H1 (cell line): ENCODE measurements at regions not wholly inside any gene's neighbourhood (a gene's known extent, or its start where the extent isn't known, plus 50 kb on each side); places are given as distances from the start of the nearest gene placed in this dataset.

Source experiments
- CTCF ChIA-PET: fragments of 300-600 bp; sonication (Branson Sonifier 250); formaldehyde crosslinking; loops from one replicate; lab custom pipeline; 2021; ENCODE audit not compliant: partially characterized antibody; lab: Charles Lee
- POLR2A ChIA-PET: fragments of 300-600 bp; sonication (Branson Sonifier 250); formaldehyde crosslinking; loops from one replicate; lab custom pipeline; 2021; ENCODE audit warnings: inconsistent platforms; ENCODE audit not compliant: partially characterized antibody; lab: Charles Lee
- DNase-seq, 2 experiments: peaks; one replicate each; pipeline versions ENCODE4 v3.0.0 to v3.0.0-alpha.2; 2010 to 2022; ENCODE audit warnings: low spot score in 2 of 2, low read depth in 1 of 2, mixed read lengths in 1 of 2
- FAIRE-seq: peaks from 2 replicates; lab custom pipeline; 2011; peaks lifted over from hg19 to GRCh38; lab: Jason Lieb, UNC
- H2AFZ ChIP-seq: 2 replicates; pipeline ENCODE4 v1.8.1; 2012; ENCODE audit warnings: low read length, inconsistent platforms
- H2AK5ac ChIP-seq: 2 replicates; pipeline ENCODE4 v1.6.1; 2013; ENCODE audit warnings: low read depth, low read length
- H2BK120ac ChIP-seq: replicated peaks from 2 replicates; pipeline ENCODE3; 2013; ENCODE audit warnings: low read depth, low read length, inconsistent platforms
- H2BK12ac ChIP-seq: 2 replicates; pipeline ENCODE4 v1.6.1; 2013; ENCODE audit warnings: low read depth, low read length
- H2BK15ac ChIP-seq: 2 replicates; pipeline ENCODE4 v1.6.1; 2013; ENCODE audit warnings: low read length
- H2BK20ac ChIP-seq: 2 replicates; pipeline ENCODE4 v1.6.1; 2013; ENCODE audit warnings: low read length
- H2BK5ac ChIP-seq: 2 replicates; pipeline ENCODE4 v1.6.1; 2013; ENCODE audit warnings: low read depth, low read length
- H3K14ac ChIP-seq: 2 replicates; pipeline ENCODE4 v1.6.1; 2013; ENCODE audit warnings: inconsistent platforms; ENCODE audit not compliant: insufficient read length
- H3K18ac ChIP-seq: 2 replicates; pipeline ENCODE4 v1.6.1; 2013; ENCODE audit warnings: low read length; ENCODE audit errors: extremely low read depth
- H3K23ac ChIP-seq: 2 replicates; pipeline ENCODE4 v1.6.1; 2013; ENCODE audit warnings: inconsistent platforms; ENCODE audit not compliant: insufficient read length
- H3K23me2 ChIP-seq: 2 replicates; pipeline ENCODE4 v1.6.1; 2013; ENCODE audit warnings: low read depth, low read length
- H3K27ac ChIP-seq: 2 replicates; pipeline ENCODE4 v1.6.1; 2011; ENCODE audit warnings: low read depth, low read length, inconsistent platforms
- H3K27me3 ChIP-seq, 4 experiments: replicated peaks in 1 of 4; 1 replicate in 1 of 4; 2 replicates in 3 of 4; pipeline versions ENCODE4 v1.6.1 to v1.8.1; 2011 to 2013; ENCODE audit warnings: low read length in 3 of 4, mild to moderate bottlenecking in 3 of 4, inconsistent platforms in 2 of 4, mixed read lengths in 2 of 4, moderate library complexity in 1 of 4; ENCODE audit not compliant: control insufficient read depth in 3 of 4, insufficient read depth in 3 of 4; ENCODE audit errors: extremely low read depth in 1 of 4
- H3K36me3 ChIP-seq, 4 experiments: 2 replicates each; pipeline versions ENCODE4 v1.6.1 to v1.8.1; 2011 to 2013; ENCODE audit warnings: mild to moderate bottlenecking in 4 of 4, low read length in 3 of 4, moderate library complexity in 2 of 4, control low read depth in 1 of 4, inconsistent platforms in 1 of 4; ENCODE audit not compliant: insufficient read depth in 4 of 4, control insufficient read depth in 2 of 4
- H3K4ac ChIP-seq: replicated peaks from 2 replicates; pipeline ENCODE3; 2013; ENCODE audit warnings: low read length, low read depth, mixed read lengths, inconsistent platforms; ENCODE audit not compliant: insufficient read length
- H3K4me1 ChIP-seq, 4 experiments: replicated peaks in 1 of 4; 1 replicate in 1 of 4; 2 replicates in 3 of 4; pipeline versions ENCODE4 v1.6.1 to v1.8.1; 2011 to 2013; ENCODE audit warnings: low read length in 3 of 4, inconsistent platforms in 2 of 4, mixed read lengths in 1 of 4; ENCODE audit not compliant: insufficient read depth in 4 of 4, control insufficient read depth in 3 of 4
- H3K4me2 ChIP-seq, 2 experiments: 2 replicates each; pipeline versions ENCODE4 v1.6.1 to v1.8.1; 2011 to 2013; ENCODE audit warnings: low read depth in 2 of 2, low read length in 2 of 2, control low read depth in 1 of 2, inconsistent platforms in 1 of 2, mild to moderate bottlenecking in 1 of 2; ENCODE audit not compliant: insufficient read depth in 1 of 2
- H3K4me3 ChIP-seq, 4 experiments: fragments of 200-600, 300-600 bp in 1 of 4; sonication (generic), shearing (Covaris generic), sonication (Bioruptor Twin) in 1 of 4; 2 replicates each; pipeline versions ENCODE4 v1.5.1 to v1.8.1; 2011 to 2016; ENCODE audit warnings: low read length in 4 of 4, low read depth in 3 of 4, control low read depth in 2 of 4, inconsistent platforms in 2 of 4, mild to moderate bottlenecking in 2 of 4, mixed read lengths in 1 of 4, moderate library complexity in 1 of 4; ENCODE audit not compliant: insufficient read depth in 2 of 4; ENCODE audit errors: extremely low read depth in 1 of 4
- H3K56ac ChIP-seq: replicated peaks from 2 replicates; pipeline ENCODE3; 2013; ENCODE audit warnings: low read depth, mild to moderate bottlenecking, mixed read lengths, low read length, inconsistent platforms; ENCODE audit not compliant: insufficient read length
- H3K79me1 ChIP-seq: 2 replicates; pipeline ENCODE4 v1.6.1; 2013; ENCODE audit warnings: low read depth, low read length, control low read depth
- H3K79me2 ChIP-seq, 2 experiments: 2 replicates each; pipeline versions ENCODE4 v1.6.1 to v1.8.1; 2012 to 2013; ENCODE audit warnings: low read length in 2 of 2, mild to moderate bottlenecking in 2 of 2, inconsistent platforms in 1 of 2; ENCODE audit not compliant: insufficient read depth in 2 of 2, control insufficient read depth in 1 of 2
- H3K9ac ChIP-seq, 4 experiments: replicated peaks in 1 of 4; 1 replicate in 1 of 4; 2 replicates in 3 of 4; pipeline versions ENCODE4 v1.6.1 to v1.8.1; 2011 to 2013; ENCODE audit warnings: low read depth in 3 of 4, low read length in 3 of 4, control low read depth in 2 of 4, mild to moderate bottlenecking in 2 of 4, moderate library complexity in 2 of 4, inconsistent platforms in 1 of 4; ENCODE audit errors: extremely low read depth in 1 of 4
- H3K9me3 ChIP-seq, 2 experiments: 2 replicates each; pipeline versions ENCODE4 v1.6.1 to v1.8.1; 2012 to 2013; ENCODE audit warnings: mild to moderate bottlenecking in 2 of 2, moderate library complexity in 2 of 2, control low read depth in 1 of 2, inconsistent platforms in 1 of 2, low read depth in 1 of 2, low read length in 1 of 2, mixed read lengths in 1 of 2; ENCODE audit not compliant: insufficient read depth in 2 of 2
- H4K20me1 ChIP-seq, 2 experiments: replicated peaks in 1 of 2; 2 replicates each; pipeline versions ENCODE3 to v1.8.1; 2011 to 2013; ENCODE audit warnings: inconsistent platforms in 2 of 2, low read length in 2 of 2, mild to moderate bottlenecking in 1 of 2; ENCODE audit not compliant: insufficient read depth in 2 of 2, control insufficient read depth in 1 of 2
- H4K5ac ChIP-seq: 2 replicates; pipeline ENCODE4 v1.6.1; 2013; ENCODE audit warnings: low read length, low read depth, mixed read lengths, inconsistent platforms; ENCODE audit not compliant: insufficient read length
- H4K8ac ChIP-seq: 2 replicates; pipeline ENCODE4 v1.8.0; 2013; ENCODE audit warnings: mild to moderate bottlenecking, moderate library complexity, low read length, inconsistent platforms; ENCODE audit not compliant: insufficient read depth; ENCODE audit errors: extremely low read depth
- H4K91ac ChIP-seq: replicated peaks from 2 replicates; pipeline ENCODE3; 2013; ENCODE audit warnings: low read length, mixed read lengths, inconsistent platforms; ENCODE audit not compliant: insufficient read length
- BRCA1 ChIP-seq: IDR thresholded peaks from 2 replicates; pipeline ENCODE4 v1.6.1; 2012; ENCODE audit warnings: low read depth, low read length, improper control_type of control experiment
- CBX8 ChIP-seq: fragments of 300-800, 300-1000 bp; sonication (generic); IDR thresholded peaks from 2 replicates; pipeline ENCODE4 v1.7.1; 2016; ENCODE audit warnings: low read depth, low read length, borderline replicate concordance
- CHD2 ChIP-seq: IDR thresholded peaks from 2 replicates; pipeline ENCODE4 v1.6.1; 2012; ENCODE audit warnings: low read length, improper control_type of control experiment
- GABPA ChIP-seq: IDR thresholded peaks from 2 replicates; pipeline ENCODE4 v1.6.1; 2011; ENCODE audit warnings: mild to moderate bottlenecking, low read length, moderate library complexity, borderline replicate concordance; ENCODE audit not compliant: insufficient read depth
- HDAC2 ChIP-seq, 2 experiments: fragments of 300-600 bp in 1 of 2; sonication (generic) in 1 of 2; IDR thresholded peaks; 2 replicates each; pipeline ENCODE4 v1.6.1; 2011 to 2012; ENCODE audit warnings: low read depth in 2 of 2, low read length in 2 of 2, mild to moderate bottlenecking in 2 of 2, moderate library complexity in 2 of 2, borderline replicate concordance in 1 of 2, inconsistent platforms in 1 of 2
- KDM4A ChIP-seq: IDR thresholded peaks from one replicate; pipeline ENCODE4 v1.7.1; 2012; ENCODE audit warnings: low read depth, mild to moderate bottlenecking, moderate library complexity, low read length, inconsistent platforms; ENCODE audit not compliant: severe bottlenecking
- MAFK ChIP-seq: IDR thresholded peaks from 2 replicates; pipeline ENCODE4 v1.6.1; 2012; ENCODE audit warnings: low read depth, mild to moderate bottlenecking, improper control_type of control experiment, low read length
- POU5F1 ChIP-seq: IDR thresholded peaks from 2 replicates; pipeline ENCODE4 v1.6.1; 2011; ENCODE audit warnings: low read depth, mild to moderate bottlenecking, low read length, moderate library complexity
- RAD21 ChIP-seq, 2 experiments: IDR thresholded peaks in 1 of 2; conservative IDR thresholded peaks in 1 of 2; 2 replicates each; pipeline ENCODE4 v1.6.1; 2011; ENCODE audit warnings: low read depth in 2 of 2, low read length in 2 of 2, improper control_type of control experiment in 1 of 2, inconsistent platforms in 1 of 2, mild to moderate bottlenecking in 1 of 2, moderate library complexity in 1 of 2
- RBBP5 ChIP-seq: IDR thresholded peaks from 2 replicates; pipeline ENCODE4 v1.7.1; 2012; ENCODE audit warnings: low read depth, mild to moderate bottlenecking, inconsistent platforms, low read length, moderate library complexity, borderline replicate concordance
- SIN3A ChIP-seq, 2 experiments: IDR thresholded peaks in 1 of 2; conservative IDR thresholded peaks in 1 of 2; 2 replicates each; pipeline ENCODE4 v1.6.1; 2011 to 2012; ENCODE audit warnings: low read length in 2 of 2, improper control_type of control experiment in 1 of 2, low read depth in 1 of 2, mild to moderate bottlenecking in 1 of 2
- SRF ChIP-seq: IDR thresholded peaks from 2 replicates; pipeline ENCODE4 v1.6.1; 2011; ENCODE audit warnings: mild to moderate bottlenecking, low read depth, low read length, moderate library complexity
- TAF7 ChIP-seq: optimal IDR thresholded peaks from 2 replicates; pipeline ENCODE3; 2011; ENCODE audit warnings: low read depth, mild to moderate bottlenecking, inconsistent platforms, low read length, moderate library complexity, borderline replicate concordance
- TCF12 ChIP-seq: IDR thresholded peaks from 2 replicates; pipeline ENCODE4 v1.6.1; 2011; ENCODE audit warnings: low read depth, mild to moderate bottlenecking, low read length
- WGBS, 2 experiments: shearing (Covaris generic) in 1 of 2; methylation state at CpG; one replicate each; pipeline versions ENCODE4 v1.1.6 to v1.1.7; 2013 to 2015; ENCODE audit warnings: low lambda C conversion rate in 2 of 2, mixed read lengths in 2 of 2, inconsistent platforms in 1 of 2, low coverage in 1 of 2, missing lambda C conversion rate in 1 of 2; ENCODE audit not compliant: insufficient replicate concordance in 2 of 2, insufficient coverage in 1 of 2, insufficient read length in 1 of 2; ENCODE audit errors: extremely low coverage in 1 of 2, missing lambda C conversion rate in 1 of 2; 5-methylcytosine and 5-hydroxymethylcytosine counted together

DNA sequence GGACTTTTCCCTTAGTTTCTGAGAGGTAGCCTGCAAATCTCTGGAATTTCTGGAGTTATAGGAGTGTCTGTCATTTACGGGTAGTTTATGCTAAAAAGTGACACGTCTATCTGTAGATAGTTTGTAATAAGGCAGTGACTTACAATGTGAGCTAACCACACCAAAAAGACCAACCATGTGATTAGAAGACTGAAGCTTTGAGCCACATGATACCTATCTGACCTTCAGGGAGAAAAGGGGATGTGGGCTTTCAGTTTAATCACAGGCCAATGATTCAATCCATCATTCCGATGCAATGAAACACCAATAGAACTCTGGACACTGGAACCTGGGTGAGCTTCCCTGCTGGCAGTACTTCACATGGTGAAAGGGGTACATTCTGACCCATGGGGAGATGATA lies 254.6 kb upstream of the GK2 start:
- H4K8ac ChIP-seq: no peak overlapping the region
- no peak overlapping the region for H3K56ac ChIP-seq
- no peak overlapping the region for H2BK5ac ChIP-seq
- no peak overlapping the region for H3K23ac ChIP-seq
- 79% methylated on average over 3 of the region's 3 CpGs; no CpG with 5 or more reads in 1 of the 2 experiments for WGBS, 2 experiments
- FAIRE-seq (no peak), DNase-seq (no peak)
- H3K4me3 ChIP-seq: no peak overlapping the region
- ChIA-PET POLR2A (no interaction called here), CTCF (no interaction called here)
- H3K79me2 ChIP-seq: no peaks in the 10 kb centered on the region
- no peaks in the 10 kb centered on the region for H3K4me1 ChIP-seq
- no peak overlapping the region for H2BK15ac ChIP-seq
- H4K91ac ChIP-seq: no peak overlapping the region
- H2AFZ ChIP-seq: no peak overlapping the region
- H3K27ac ChIP-seq: no peak overlapping the region
- no peaks in the 10 kb centered on the region for H4K20me1 ChIP-seq
- H3K79me1 ChIP-seq: no peaks in the 10 kb centered on the region
- H3K14ac ChIP-seq: no peak overlapping the region
- H2AK5ac ChIP-seq: no peak overlapping the region
- H2BK120ac ChIP-seq: no peak overlapping the region
- H3K18ac ChIP-seq: no peak overlapping the region
- H3K23me2 ChIP-seq: no peaks in the 10 kb centered on the region
- peaks cover 5 to 6% of the 10 kb centered on the region in 2 experiments; a peak in 3 of 4 replicates for H3K9me3 ChIP-seq
- no peak overlapping the region for H3K4me2 ChIP-seq
- H3K36me3 ChIP-seq: no peaks in the 10 kb centered on the region
- H3K27me3 ChIP-seq: no peaks in the 10 kb centered on the region
- H2BK12ac ChIP-seq: no peak overlapping the region
- no peak overlapping the region for H3K9ac ChIP-seq
- no peak overlapping the region for H2BK20ac ChIP-seq
- H3K4ac ChIP-seq: no peak overlapping the region
- no peak overlapping the region for H4K5ac ChIP-seq
- TF ChIP-seq RAD21 (IDR thresholded peaks at IDR 0.05 in 1 of 2, conservative IDR thresholded peaks at IDR 0.05 in 1 of 2; ENCODE audit: low read depth in 2 of 2, low read length in 2 of 2) (no peak), TAF7 (no peak), RBBP5 (no peak), SRF (no peak), SIN3A (conservative IDR thresholded peaks at IDR 0.05 in 1 of 2, IDR thresholded peaks at IDR 0.05 in 1 of 2; ENCODE audit: low read depth in 1 of 2, low read length in 2 of 2) (no peak), KDM4A (no peak), MAFK (no peak), GABPA (no peak), CHD2 (no peak), CBX8 (no peak), TCF12 (no peak), POU5F1 (no peak), BRCA1 (no peak), HDAC2 (IDR thresholded peaks at IDR 0.05; ENCODE audit: borderline replicate concordance in 1 of 2, low read depth in 2 of 2, low read length in 2 of 2) (no peak)
